GM12878 (cell line): ENCODE measurements at regions not wholly inside any gene's neighbourhood (a gene's known extent, or its start where the extent isn't known, plus 50 kb on each side); places are given as distances from the start of the nearest gene placed in this dataset.

Experiments used
- CREB1 ChIP-seq: IDR thresholded peaks from 2 replicates; pipeline ENCODE4 v1.6.1; 2012; ENCODE audit warnings: low read depth, mild to moderate bottlenecking, inconsistent platforms
- ELK1 ChIP-seq: IDR thresholded peaks from 2 replicates; pipeline ENCODE4 v1.6.1; 2012; ENCODE audit warnings: low read depth, low read length, improper control_type of control experiment
- EP300 ChIP-seq, 2 experiments: fragments of 150-350 bp in 1 of 2; IDR thresholded peaks; 2 replicates each; pipeline ENCODE4 v1.6.1; 2011 to 2012; ENCODE audit warnings: low read depth in 2 of 2, low read length in 2 of 2, borderline replicate concordance in 1 of 2, improper control_type of control experiment in 1 of 2, inconsistent platforms in 1 of 2; ENCODE audit not compliant: control insufficient read depth in 1 of 2
- ETV6 ChIP-seq, 2 experiments: fragments of 450-650 bp in 1 of 2; IDR thresholded peaks in 1 of 2; conservative IDR thresholded peaks in 1 of 2; 2 replicates each; pipeline ENCODE4 v1.6.1; 2014; ENCODE audit warnings: antibody characterized with exemption in 1 of 2, borderline replicate concordance in 1 of 2, low read depth in 1 of 2, mild to moderate bottlenecking in 1 of 2, moderate library complexity in 1 of 2
- NRF1 ChIP-seq: conservative IDR thresholded peaks from 2 replicates; pipeline ENCODE4 v1.6.1; 2011; ENCODE audit warnings: mild to moderate bottlenecking, low read depth, low read length, improper control_type of control experiment
- PAX8 ChIP-seq: fragments of 450-650 bp; IDR thresholded peaks from 2 replicates; pipeline ENCODE4 v1.6.1; 2017; ENCODE audit warnings: mild to moderate bottlenecking, moderate library complexity
- POLR2A ChIP-seq: IDR thresholded peaks from 2 replicates; pipeline ENCODE4 v1.6.1; 2011; ENCODE audit warnings: low read depth, mild to moderate bottlenecking, low read length
- SIX5 ChIP-seq: IDR thresholded peaks from 2 replicates; pipeline ENCODE4 v1.6.1; 2011; ENCODE audit warnings: mild to moderate bottlenecking, low read depth, low read length, moderate library complexity; ENCODE audit not compliant: severe bottlenecking
- SMC3 ChIP-seq: IDR thresholded peaks from 2 replicates; pipeline ENCODE4 v1.6.1; 2011; ENCODE audit warnings: low read length, improper control_type of control experiment, borderline replicate concordance
- USF1 ChIP-seq: IDR thresholded peaks from 2 replicates; pipeline ENCODE4 v1.6.1; 2011; ENCODE audit warnings: borderline replicate concordance, low read depth, mild to moderate bottlenecking, moderate library complexity, mixed read lengths, low read length; ENCODE audit not compliant: insufficient read depth; ENCODE audit errors: extremely low read length
- YY1 ChIP-seq: IDR thresholded peaks from 2 replicates; pipeline ENCODE4 v1.6.1; 2011; ENCODE audit warnings: low read depth, mild to moderate bottlenecking, low read length
- ZNF24 ChIP-seq: fragments of 450-650 bp; IDR thresholded peaks from 2 replicates; pipeline ENCODE4 v1.6.1; 2017; ENCODE audit warnings: antibody characterized with exemption, mild to moderate bottlenecking
- ZNF592 ChIP-seq: fragments of 450-650 bp; IDR thresholded peaks from 2 replicates; pipeline ENCODE4 v1.6.1; 2017; ENCODE audit warnings: mild to moderate bottlenecking, moderate library complexity
- TF ChIP-seq, protein P1 (sequence below): IDR thresholded peaks from 2 replicates; pipeline ENCODE4 v1.6.1; 2011; ENCODE audit warnings: mild to moderate bottlenecking, low read depth, low read length, moderate library complexity; ENCODE audit not compliant: insufficient replicate concordance
- TF ChIP-seq, protein P2 (sequence below): fragments of 450-650 bp; IDR thresholded peaks from 2 replicates; pipeline ENCODE4 v1.6.1; 2017; ENCODE audit warnings: low read depth, mild to moderate bottlenecking, moderate library complexity
- TF ChIP-seq, protein P3 (sequence below): fragments of 450-650 bp; IDR thresholded peaks from 2 replicates; pipeline ENCODE4 v1.6.1; 2017; ENCODE audit warnings: antibody characterized with exemption, mild to moderate bottlenecking, moderate library complexity

GRCh38 chr9:94166236-94166975 is 82.1 kb downstream of the PTPDC1 start (continued):
- TF ChIP-seq, protein P1, sequence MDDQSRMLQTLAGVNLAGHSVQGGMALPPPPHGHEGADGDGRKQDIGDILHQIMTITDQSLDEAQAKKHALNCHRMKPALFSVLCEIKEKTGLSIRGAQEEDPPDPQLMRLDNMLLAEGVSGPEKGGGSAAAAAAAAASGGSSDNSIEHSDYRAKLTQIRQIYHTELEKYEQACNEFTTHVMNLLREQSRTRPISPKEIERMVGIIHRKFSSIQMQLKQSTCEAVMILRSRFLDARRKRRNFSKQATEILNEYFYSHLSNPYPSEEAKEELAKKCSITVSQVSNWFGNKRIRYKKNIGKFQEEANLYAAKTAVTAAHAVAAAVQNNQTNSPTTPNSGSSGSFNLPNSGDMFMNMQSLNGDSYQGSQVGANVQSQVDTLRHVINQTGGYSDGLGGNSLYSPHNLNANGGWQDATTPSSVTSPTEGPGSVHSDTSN = peak; percentile 89
- TF ChIP-seq NRF1 = no peak
- peak in 1 of 2 experiments; percentile 47; a peak in 1 of 4 replicates for TF ChIP-seq EP300 (IDR thresholded peaks at IDR 0.05; ENCODE audit: borderline replicate concordance in 1 of 2, control insufficient read depth in 1 of 2, low read depth in 2 of 2, low read length in 2 of 2)
- TF ChIP-seq, protein P2, sequence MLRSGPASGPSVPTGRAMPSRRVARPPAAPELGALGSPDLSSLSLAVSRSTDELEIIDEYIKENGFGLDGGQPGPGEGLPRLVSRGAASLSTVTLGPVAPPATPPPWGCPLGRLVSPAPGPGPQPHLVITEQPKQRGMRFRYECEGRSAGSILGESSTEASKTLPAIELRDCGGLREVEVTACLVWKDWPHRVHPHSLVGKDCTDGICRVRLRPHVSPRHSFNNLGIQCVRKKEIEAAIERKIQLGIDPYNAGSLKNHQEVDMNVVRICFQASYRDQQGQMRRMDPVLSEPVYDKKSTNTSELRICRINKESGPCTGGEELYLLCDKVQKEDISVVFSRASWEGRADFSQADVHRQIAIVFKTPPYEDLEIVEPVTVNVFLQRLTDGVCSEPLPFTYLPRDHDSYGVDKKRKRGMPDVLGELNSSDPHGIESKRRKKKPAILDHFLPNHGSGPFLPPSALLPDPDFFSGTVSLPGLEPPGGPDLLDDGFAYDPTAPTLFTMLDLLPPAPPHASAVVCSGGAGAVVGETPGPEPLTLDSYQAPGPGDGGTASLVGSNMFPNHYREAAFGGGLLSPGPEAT = peak; percentile 54; the same call in 1 of the 2 replicates
- peak; percentile 92 for TF ChIP-seq YY1
- peak; percentile 18 for TF ChIP-seq USF1
- TF ChIP-seq SMC3 = no peak
- TF ChIP-seq CREB1 = peak; percentile 93
- TF ChIP-seq ETV6 (conservative IDR thresholded peaks at IDR 0.05 in 1 of 2, IDR thresholded peaks at IDR 0.05 in 1 of 2; ENCODE audit: borderline replicate concordance in 1 of 2, low read depth in 1 of 2) = no peak
- TF ChIP-seq POLR2A = peak; percentile 84
- TF ChIP-seq, protein P3, sequence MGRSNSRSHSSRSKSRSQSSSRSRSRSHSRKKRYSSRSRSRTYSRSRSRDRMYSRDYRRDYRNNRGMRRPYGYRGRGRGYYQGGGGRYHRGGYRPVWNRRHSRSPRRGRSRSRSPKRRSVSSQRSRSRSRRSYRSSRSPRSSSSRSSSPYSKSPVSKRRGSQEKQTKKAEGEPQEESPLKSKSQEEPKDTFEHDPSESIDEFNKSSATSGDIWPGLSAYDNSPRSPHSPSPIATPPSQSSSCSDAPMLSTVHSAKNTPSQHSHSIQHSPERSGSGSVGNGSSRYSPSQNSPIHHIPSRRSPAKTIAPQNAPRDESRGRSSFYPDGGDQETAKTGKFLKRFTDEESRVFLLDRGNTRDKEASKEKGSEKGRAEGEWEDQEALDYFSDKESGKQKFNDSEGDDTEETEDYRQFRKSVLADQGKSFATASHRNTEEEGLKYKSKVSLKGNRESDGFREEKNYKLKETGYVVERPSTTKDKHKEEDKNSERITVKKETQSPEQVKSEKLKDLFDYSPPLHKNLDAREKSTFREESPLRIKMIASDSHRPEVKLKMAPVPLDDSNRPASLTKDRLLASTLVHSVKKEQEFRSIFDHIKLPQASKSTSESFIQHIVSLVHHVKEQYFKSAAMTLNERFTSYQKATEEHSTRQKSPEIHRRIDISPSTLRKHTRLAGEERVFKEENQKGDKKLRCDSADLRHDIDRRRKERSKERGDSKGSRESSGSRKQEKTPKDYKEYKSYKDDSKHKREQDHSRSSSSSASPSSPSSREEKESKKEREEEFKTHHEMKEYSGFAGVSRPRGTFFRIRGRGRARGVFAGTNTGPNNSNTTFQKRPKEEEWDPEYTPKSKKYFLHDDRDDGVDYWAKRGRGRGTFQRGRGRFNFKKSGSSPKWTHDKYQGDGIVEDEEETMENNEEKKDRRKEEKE = peak; percentile 60; the same call in 1 of the 2 replicates
- TF ChIP-seq PAX8 = no peak
- 0 out of 2 replicates have a peak, but pooled peaks have one; percentile 54 for TF ChIP-seq ZNF24
- TF ChIP-seq ZNF592 = no peak
- TF ChIP-seq ELK1 = peak; percentile 95
- no peak for TF ChIP-seq SIX5
